HepG2 (cell line): ENCODE measurements at regions not wholly inside any gene's neighbourhood (a gene's known extent, or its start where the extent isn't known, plus 50 kb on each side); places are given as distances from the start of the nearest gene placed in this dataset.

Source experiments
- ATAC-seq: fragments of 200-7000 bp; cut with Tn5 transposase; 3 replicates; pipeline ENCODE4 v1.9.1; 2020; ENCODE audit warnings: mild to moderate bottlenecking, moderate library complexity
- BruUV-seq: library from RNA; stranded (reverse); fragments of 400-500 nt; replicated peaks from 2 replicates; lab custom pipeline; 2021; lab: Mats Ljungman, UMichigan
- CTCF ChIA-PET: fragments of 300-600 bp; formaldehyde crosslinking; extraction: SDS; loops from one replicate; lab custom pipeline; 2021; ENCODE audit warnings: low total read pairs, inconsistent platforms, low intra/inter-chr PET ratio; lab: Yijun Ruan, JAX
- POLR2A ChIA-PET: fragments of 350-600 bp; sonication (Branson Sonifier 250); formaldehyde crosslinking; loops from one replicate; lab custom pipeline; 2020; ENCODE audit warnings: antibody characterized with exemption, inconsistent platforms; lab: Yijun Ruan, JAX
- DNase-seq: peaks from one replicate; pipeline ENCODE4 v3.0.0-alpha.2; 2015; ENCODE audit warnings: low spot score
- FAIRE-seq: peaks from 3 replicates; lab custom pipeline; 2011; peaks lifted over from hg19 to GRCh38; lab: Jason Lieb, UNC
- H2AFZ ChIP-seq: one replicate; pipeline ENCODE4 v1.6.1; 2011; ENCODE audit warnings: low read length, inconsistent platforms
- H3K27ac ChIP-seq: fragments of 300-600 bp; 3 replicates; pipeline ENCODE4 v1.8.0; 2011; ENCODE audit warnings: mixed run types, mild to moderate bottlenecking, mixed read lengths, low read length, inconsistent platforms; ENCODE audit not compliant: insufficient read depth; ENCODE audit errors: extremely low read length
- H3K27me3 ChIP-seq, 2 experiments: fragments of 200-600 bp in 1 of 2; 2 replicates in 1 of 2; 3 replicates in 1 of 2; pipeline versions ENCODE4 v1.6.0 to v1.8.0; 2011; ENCODE audit warnings: low read length in 2 of 2, mild to moderate bottlenecking in 2 of 2, moderate library complexity in 2 of 2, inconsistent platforms in 1 of 2; ENCODE audit not compliant: insufficient read depth in 2 of 2, control insufficient read depth in 1 of 2
- H3K36me3 ChIP-seq, 2 experiments: fragments of 200-600 bp in 1 of 2; replicated peaks in 1 of 2; 2 replicates in 1 of 2; 3 replicates in 1 of 2; pipeline versions ENCODE4 v1.5.1 to v1.8.0; 2011; ENCODE audit warnings: low read length in 2 of 2, inconsistent platforms in 1 of 2; ENCODE audit not compliant: insufficient read depth in 2 of 2, control insufficient read depth in 1 of 2
- H3K4me1 ChIP-seq: 2 replicates; pipeline ENCODE4 v1.5.1; 2012; ENCODE audit warnings: low read length, inconsistent platforms; ENCODE audit not compliant: insufficient read depth
- H3K4me2 ChIP-seq: 2 replicates; pipeline ENCODE4 v1.6.0; 2011; ENCODE audit warnings: low read depth, low read length, inconsistent platforms
- H3K4me3 ChIP-seq, 3 experiments: fragments of 200-600 bp in 1 of 3; sonication (generic), shearing (Covaris generic) in 1 of 3; replicated peaks in 1 of 3; 2 replicates each; pipeline ENCODE4 v1.5.1; 2011 to 2016; ENCODE audit warnings: low read length in 3 of 3, inconsistent platforms in 2 of 3, low read depth in 2 of 3, mild to moderate bottlenecking in 2 of 3, control low read depth in 1 of 3, mixed read lengths in 1 of 3; ENCODE audit not compliant: insufficient read depth in 1 of 3
- H3K79me2 ChIP-seq: one replicate; pipeline ENCODE4 v1.6.1; 2011; ENCODE audit warnings: low read length, inconsistent platforms; ENCODE audit not compliant: insufficient read depth
- H3K9ac ChIP-seq: 2 replicates; pipeline ENCODE4 v1.6.0; 2011; ENCODE audit warnings: mild to moderate bottlenecking, low read depth, low read length, inconsistent platforms; ENCODE audit not compliant: insufficient read depth
- H3K9me3 ChIP-seq: 2 replicates; pipeline ENCODE4 v1.5.1; 2012; ENCODE audit warnings: mild to moderate bottlenecking, low read length
- H4K20me1 ChIP-seq: 2 replicates; pipeline ENCODE4 v1.6.0; 2011; ENCODE audit warnings: inconsistent platforms, mild to moderate bottlenecking, low read length, moderate library complexity; ENCODE audit not compliant: insufficient read depth
- ATF6 ChIP-seq: sonication (generic); formaldehyde crosslinking; conservative IDR thresholded peaks from 2 replicates; pipeline ENCODE4 v1.4.0; 2020; ENCODE audit warnings: missing genetic modification reagents
- EHMT2 ChIP-seq: fragments of 200-600 bp; sonication (generic); IDR thresholded peaks from 2 replicates; pipeline ENCODE4 v1.7.0; 2017; ENCODE audit warnings: antibody characterized with exemption, low read depth, low read length, borderline replicate concordance
- HMGA1 ChIP-seq: sonication (generic); formaldehyde crosslinking; conservative IDR thresholded peaks from 2 replicates; pipeline ENCODE4 v1.4.0; 2020; ENCODE audit warnings: missing genetic modification reagents
- NR2F1 ChIP-seq, 2 experiments: fragments of 450-650 bp in 1 of 2; formaldehyde crosslinking in 1 of 2; IDR thresholded peaks; 2 replicates each; pipeline versions ENCODE4 v1.5.0 to v1.6.1; 2016 to 2020; ENCODE audit warnings: mild to moderate bottlenecking in 1 of 2, missing compliant biosample characterization in 1 of 2, missing genetic modification reagents in 1 of 2, moderate library complexity in 1 of 2
- RFX1 ChIP-seq: fragments of 450-650 bp; IDR thresholded peaks from 2 replicates; pipeline ENCODE4 v1.6.1; 2017
- ZFP62 ChIP-seq: sonication (generic); formaldehyde crosslinking; IDR thresholded peaks from 2 replicates; pipeline ENCODE4 v1.4.0; 2020; ENCODE audit warnings: missing genetic modification reagents
- ZIK1 ChIP-seq: sonication (generic); formaldehyde crosslinking; IDR thresholded peaks from 2 replicates; pipeline ENCODE4 v1.5.0; 2020; ENCODE audit warnings: mild to moderate bottlenecking, low read depth, missing genetic modification reagents, borderline replicate concordance
- ZNF224 ChIP-seq: sonication (generic); formaldehyde crosslinking; IDR thresholded peaks from 2 replicates; pipeline ENCODE4 v1.5.0; 2020; ENCODE audit warnings: mild to moderate bottlenecking, missing genetic modification reagents
- ZNF280B ChIP-seq: sonication (generic); formaldehyde crosslinking; IDR thresholded peaks from 2 replicates; pipeline ENCODE4 v1.5.0; 2020; ENCODE audit warnings: missing genetic modification reagents, mild to moderate bottlenecking, borderline replicate concordance
- ZNF704 ChIP-seq: sonication (generic); formaldehyde crosslinking; IDR thresholded peaks from 2 replicates; pipeline ENCODE4 v1.8.1; 2023; ENCODE audit warnings: mild to moderate bottlenecking, inconsistent platforms, moderate library complexity, missing genetic modification reagents, borderline replicate concordance
- ZNF776 ChIP-seq: sonication (generic); formaldehyde crosslinking; IDR thresholded peaks from 2 replicates; pipeline ENCODE4 v1.4.0; 2020; ENCODE audit warnings: mild to moderate bottlenecking, missing genetic modification reagents
- ZSCAN20 ChIP-seq: sonication (generic); formaldehyde crosslinking; IDR thresholded peaks from 2 replicates; pipeline ENCODE4 v1.4.0; 2020; ENCODE audit warnings: missing genetic modification reagents, mild to moderate bottlenecking, borderline replicate concordance
- ZZZ3 ChIP-seq: sonication (generic); formaldehyde crosslinking; IDR thresholded peaks from 2 replicates; pipeline ENCODE4 v1.4.0; 2020; ENCODE audit warnings: missing genetic modification reagents, mild to moderate bottlenecking, borderline replicate concordance
- WGBS: methylation state at CpG from one replicate; pipeline ENCODE4 v1.1.6; 2017; ENCODE audit warnings: low lambda C conversion rate; 5-methylcytosine and 5-hydroxymethylcytosine counted together
- in situ Hi-C: cut with HindIII; loops from 2 replicates; pipeline ENCODE4 v1.10.0; 2017; ENCODE audit warnings: low pct_unique_long_range_greater_than_20kb; ENCODE audit not compliant: extremely low pct_ligation_motif_present
- intact Hi-C: fragments of 100-400 bp; cut with micrococcal nuclease; formaldehyde crosslinking; loops from one replicate; pipeline ENCODE4 v1.10.0; 2022; ENCODE audit not compliant: unreplicated experiment

- no peak overlapping the region for H3K27ac ChIP-seq
- H3K9me3 ChIP-seq = no peaks in the 10 kb centered on the region
- H3K36me3 ChIP-seq = no peaks in the 10 kb centered on the region
- ATAC-seq = no peak
- H2AFZ ChIP-seq = no peak overlapping the region
- no peaks in the 10 kb centered on the region for H3K79me2 ChIP-seq
- ChIA-PET CTCF (no interaction called here), POLR2A (no interaction called here)
- intact Hi-C loops = no loop called here
- H3K27me3 ChIP-seq = no peaks in the 10 kb centered on the region; a peak in 2 of 5 replicates
- no TSS peak for BruUV-seq
- H4K20me1 ChIP-seq = no peaks in the 10 kb centered on the region
- DNase-seq = no peak
- in situ Hi-C loops = no loop called here
- no peak overlapping the region for H3K9ac ChIP-seq
- TF ChIP-seq HMGA1 (CRISPR knock-in tag) (no peak), ZNF280B (CRISPR knock-in tag) (no peak), ZSCAN20 (CRISPR knock-in tag) (no peak), NR2F1 (CRISPR knock-in tag; IDR thresholded peaks at IDR 0.05) (no peak), RFX1 (no peak), ZNF224 (CRISPR knock-in tag) (no peak), ZNF776 (no peak), ATF6 (CRISPR knock-in tag) (no peak), EHMT2 (no peak), ZIK1 (CRISPR knock-in tag) (no peak), ZNF704 (CRISPR knock-in tag) (no peak), ZZZ3 (CRISPR knock-in tag) (no peak), ZFP62 (CRISPR knock-in tag) (no peak)
- TF ChIP-seq, all 625 proteins: peak for 0
- FAIRE-seq = no peak
- Histone ChIP-seq H3K4me1 (peaks cover 9% of the 10 kb centered on the region), H3K4me2 (no peak overlapping the region), H3K4me3 (no peak overlapping the region)
- 39% methylated on average over 5 of the region's 5 CpGs for WGBS
These were observed 64.7 kb upstream of the JDP2 start for GRCh38 chr14:75363130-75363529.
